Heart left ventricle (tissue), 13 donors: ENCODE measurements at regions not wholly inside any gene's neighbourhood (a gene's known extent, or its start where the extent isn't known, plus 50 kb on each side); places are given as distances from the start of the nearest gene placed in this dataset.

ENCODE experiments used
- POLR2A ChIP-seq, 2 donors: fragments of 450-650 bp; IDR thresholded peaks; one replicate each; pipeline ENCODE4 v1.6.1; 2017; ENCODE audit warnings: antibody characterized with exemption in 2 of 2, mild to moderate bottlenecking in 2 of 2, moderate library complexity in 2 of 2
- TF ChIP-seq, protein P1 (sequence below), 12 donors: fragments of 200-600 bp; sonication (generic) in 4 of 12; IDR thresholded peaks; one replicate each; pipeline versions ENCODE4 v1.5.0 to v1.8.0; 2018 to 2022; ENCODE audit warnings: antibody characterized with exemption in 12 of 12, mild to moderate bottlenecking in 5 of 12
- donor health status: ischemic (EF 13 %, LVEDD 7.1; RV severe dilation, severe dysfunction).
- donor health status: DM: no; HTN: yes; CAD: no.
- donor health status: DM: no; HTN: no; CAD: no.
- donor health status: ischemic (EF 25% LVEDD 6.9; RV normal size, moderate dysfunction).
- donor health status: ischemic (EF 25% LVEDD 5.7; RV mildly dilated, moderate dysfunction).
- donor health status: ischemic (EF 35%, LVEDD 5.7; RV mildly dilated, moderate dysfunction).
- donor health status: nonischemic (EF 11% LVEDD 7.7; RV severe dilation, severe dysfunction).
- donor health status: DM: yes; HTN: yes; CAD: no.
- donor health status: PGD.
- donor health status: ischemic (EF 29% LVEDD 5.4; RV normal size, mild dysfunction).
- donor health status: nonischemic (EF 23%, LVEDD 6.1; RV moderate dilation, normal function).

DNA sequence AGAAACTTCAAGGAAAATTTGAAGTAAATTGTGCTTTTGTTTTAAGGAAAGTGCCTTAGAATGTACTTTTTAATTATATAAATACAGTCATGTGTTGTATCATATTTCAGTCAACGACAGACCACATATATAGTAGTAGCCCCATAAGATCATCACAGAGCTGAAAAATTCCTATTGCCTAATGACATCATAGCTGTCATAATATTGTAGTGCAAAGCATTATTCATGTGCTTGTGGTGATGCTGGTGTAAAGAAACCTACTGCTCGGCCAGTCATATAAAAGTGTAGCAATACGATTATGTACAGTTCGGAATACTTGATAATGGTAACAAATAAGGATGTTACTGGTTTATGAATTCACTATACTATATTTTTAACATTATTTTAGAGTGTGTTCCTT lies 198.9 kb upstream of the SLC16A7 start:
- TF ChIP-seq, protein P1, sequence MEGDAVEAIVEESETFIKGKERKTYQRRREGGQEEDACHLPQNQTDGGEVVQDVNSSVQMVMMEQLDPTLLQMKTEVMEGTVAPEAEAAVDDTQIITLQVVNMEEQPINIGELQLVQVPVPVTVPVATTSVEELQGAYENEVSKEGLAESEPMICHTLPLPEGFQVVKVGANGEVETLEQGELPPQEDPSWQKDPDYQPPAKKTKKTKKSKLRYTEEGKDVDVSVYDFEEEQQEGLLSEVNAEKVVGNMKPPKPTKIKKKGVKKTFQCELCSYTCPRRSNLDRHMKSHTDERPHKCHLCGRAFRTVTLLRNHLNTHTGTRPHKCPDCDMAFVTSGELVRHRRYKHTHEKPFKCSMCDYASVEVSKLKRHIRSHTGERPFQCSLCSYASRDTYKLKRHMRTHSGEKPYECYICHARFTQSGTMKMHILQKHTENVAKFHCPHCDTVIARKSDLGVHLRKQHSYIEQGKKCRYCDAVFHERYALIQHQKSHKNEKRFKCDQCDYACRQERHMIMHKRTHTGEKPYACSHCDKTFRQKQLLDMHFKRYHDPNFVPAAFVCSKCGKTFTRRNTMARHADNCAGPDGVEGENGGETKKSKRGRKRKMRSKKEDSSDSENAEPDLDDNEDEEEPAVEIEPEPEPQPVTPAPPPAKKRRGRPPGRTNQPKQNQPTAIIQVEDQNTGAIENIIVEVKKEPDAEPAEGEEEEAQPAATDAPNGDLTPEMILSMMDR (IDR thresholded peaks at IDR 0.05), result no peak
- TF ChIP-seq POLR2A (IDR thresholded peaks at IDR 0.05), result no peak
